GM18870 (cell line): ENCODE measurements at regions not wholly inside any gene's neighbourhood (a gene's known extent, or its start where the extent isn't known, plus 50 kb on each side); places are given as distances from the start of the nearest gene placed in this dataset.

Experiments used
- ATAC-seq: cut with Tn5 transposase; IDR thresholded peaks from one replicate; pipeline ENCODE4 v1.9.1; 2021; ENCODE audit warnings: moderate library complexity; ENCODE audit not compliant: unreplicated experiment

DNA sequence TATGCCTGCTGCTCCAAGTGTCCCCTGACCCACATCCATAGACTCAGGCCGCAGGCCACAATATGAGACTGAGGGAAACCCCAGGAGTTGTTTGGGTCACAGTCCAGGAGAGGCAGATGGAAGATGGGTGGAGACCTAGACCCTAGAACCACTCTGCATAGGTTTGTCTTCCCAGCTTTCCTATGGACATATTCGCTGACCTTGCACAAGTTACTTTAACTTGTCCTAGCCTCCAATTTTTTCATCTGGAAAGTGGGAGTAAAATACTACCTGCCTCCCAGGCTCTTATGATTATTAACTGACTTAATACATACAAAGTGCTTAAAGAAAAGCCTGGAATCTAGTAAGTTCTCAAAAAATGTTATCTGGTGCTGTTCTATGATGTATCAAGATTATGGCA lies 157.1 kb upstream of the IFNG-AS1 start:
- no peak for ATAC-seq

DNA sequence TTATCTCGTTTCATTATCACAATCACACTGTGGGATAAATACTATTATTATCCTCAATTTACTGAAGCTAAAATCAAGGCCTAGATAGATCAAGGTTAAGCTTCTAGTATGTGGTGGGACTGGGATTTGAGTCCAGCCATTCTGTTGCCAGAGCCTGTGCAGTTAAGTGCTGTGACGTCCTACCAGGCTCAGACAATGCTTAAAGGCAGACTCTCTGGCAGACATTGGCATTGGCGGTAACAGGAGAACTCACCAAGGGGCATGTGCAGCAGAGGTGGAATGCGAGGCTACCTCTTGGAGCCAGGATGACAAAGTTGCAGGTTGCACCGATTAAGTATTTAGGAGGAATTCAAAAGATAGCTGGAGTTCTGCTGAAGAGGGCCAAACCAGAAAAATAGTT lies 155.6 kb upstream of the IFNG-AS1 start:
- no peak for ATAC-seq

- no peak for ATAC-seq
These were observed 151.4 kb upstream of the IFNG-AS1 start for GRCh38 chr12:67837876-67838275.

- no peak for ATAC-seq
These were observed 147.1 kb upstream of the IFNG-AS1 start for GRCh38 chr12:67842124-67842523.

DNA sequence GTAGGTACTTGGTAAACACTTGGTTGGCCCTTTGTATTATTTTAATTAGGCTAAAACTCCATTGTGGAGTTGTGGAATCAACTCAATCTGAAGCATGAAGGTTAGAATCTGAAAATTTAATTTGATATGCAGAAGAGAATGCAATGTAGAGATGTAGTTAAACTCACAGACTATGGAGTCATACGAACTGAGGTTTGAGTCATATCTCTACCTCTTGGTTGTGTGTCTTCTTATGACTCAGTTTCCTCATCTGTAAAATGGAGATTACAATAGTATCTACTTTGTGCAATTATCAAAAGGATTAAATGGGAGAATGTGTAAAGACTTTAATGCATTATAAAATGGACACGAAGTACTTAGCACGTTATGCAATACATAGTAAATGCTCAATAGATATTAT lies 146.0 kb upstream of the IFNG-AS1 start:
- no peak for ATAC-seq

DNA sequence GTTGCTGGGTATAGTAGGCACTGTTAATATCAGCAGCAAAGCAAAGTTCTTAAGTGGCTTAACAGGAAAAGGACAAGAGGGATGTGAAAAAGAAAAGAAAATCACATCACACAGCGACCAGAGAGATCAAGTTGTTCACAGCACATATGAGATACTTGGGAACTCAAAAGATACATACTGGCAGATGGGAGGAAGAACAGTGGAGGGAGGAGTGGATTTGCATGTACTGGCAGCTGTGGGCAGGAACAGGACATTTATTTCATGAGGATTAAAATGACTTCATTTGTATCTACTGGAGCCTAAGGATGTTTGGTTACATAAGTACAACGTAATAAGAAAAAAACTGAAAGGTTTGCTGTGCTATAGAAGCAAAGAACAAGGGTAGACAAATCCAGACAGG lies 136.5 kb upstream of the IFNG-AS1 start:
- no peak for ATAC-seq

GRCh38 chr12:67853204-67853603 lies 136.0 kb upstream of the IFNG-AS1 start:
- no peak for ATAC-seq

- no peak for ATAC-seq
These were observed 134.9 kb upstream of the IFNG-AS1 start for GRCh38 chr12:67854351-67854750.

DNA sequence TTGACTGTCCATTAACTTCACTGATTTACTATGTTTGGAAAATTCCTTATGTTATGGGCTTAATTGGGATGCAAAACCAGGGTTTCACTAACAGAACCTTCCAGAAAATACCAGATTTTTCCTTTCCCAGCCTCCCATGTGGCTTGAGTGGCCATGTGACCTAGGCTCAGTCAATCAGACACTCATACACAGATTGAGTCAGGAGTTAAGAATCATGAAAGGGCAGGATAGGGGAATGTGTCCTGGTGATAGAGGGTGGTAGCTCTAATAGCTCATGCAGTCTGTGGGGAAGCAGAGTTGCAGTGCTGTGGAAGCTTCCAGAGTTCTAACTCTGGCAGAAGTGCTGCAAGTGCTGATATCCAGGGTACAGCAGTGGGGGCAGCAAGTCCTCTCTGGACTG lies 134.1 kb upstream of the IFNG-AS1 start:
- no peak for ATAC-seq

- ATAC-seq, result no peak
These were observed 118.0 kb upstream of the IFNG-AS1 start for GRCh38 chr12:67871231-67871630.

DNA sequence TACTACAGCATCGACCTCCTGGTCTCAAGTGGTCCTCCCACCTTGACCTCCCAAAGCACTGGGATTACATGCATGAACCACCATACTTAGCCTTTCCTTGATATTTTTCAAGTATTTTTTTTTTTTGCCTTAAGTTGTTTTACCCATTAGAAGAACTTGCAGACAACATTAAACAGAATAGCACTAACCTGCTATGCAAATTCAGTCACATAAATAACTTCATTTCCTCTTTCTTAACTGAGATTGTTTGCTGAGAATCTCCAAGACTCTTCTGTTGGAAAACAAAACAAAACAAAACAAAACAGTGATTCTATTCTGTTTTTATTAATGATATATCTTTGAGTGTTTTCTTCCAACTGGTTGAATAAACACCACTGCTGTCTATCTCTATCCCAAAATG lies 115.9 kb upstream of the IFNG-AS1 start:
- no peak for ATAC-seq

GRCh38 chr12:67876305-67876915 lies 112.8 kb upstream of the IFNG-AS1 start:
- ATAC-seq, result no peak

- no peak for ATAC-seq
These were observed 111.5 kb upstream of the IFNG-AS1 start for GRCh38 chr12:67877727-67878126.

GRCh38 chr12:67879937-67880336 lies 109.3 kb upstream of the IFNG-AS1 start:
- no peak for ATAC-seq

DNA sequence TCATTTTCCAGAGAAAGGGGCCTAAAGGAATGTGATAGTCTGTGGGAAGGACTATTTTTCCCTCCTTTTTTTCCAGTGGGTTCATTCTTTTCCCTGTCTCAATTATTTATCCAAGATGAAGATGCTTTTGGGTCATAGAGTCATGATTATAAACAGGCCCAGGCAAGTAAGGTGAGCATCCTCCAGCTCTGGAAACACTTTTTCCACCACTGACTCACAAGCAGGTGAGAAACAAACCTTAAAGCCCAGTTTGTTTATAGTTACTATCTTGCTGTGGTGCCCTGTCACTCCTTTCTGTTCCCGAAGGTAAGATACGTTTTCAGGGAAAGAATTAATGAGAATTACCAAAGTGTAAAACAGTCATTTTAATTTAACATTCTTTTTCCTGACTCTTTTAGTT lies 107.7 kb upstream of the IFNG-AS1 start:
- no peak for ATAC-seq

- no peak for ATAC-seq
These were observed 104.7 kb upstream of the IFNG-AS1 start for GRCh38 chr12:67884596-67884995.

DNA sequence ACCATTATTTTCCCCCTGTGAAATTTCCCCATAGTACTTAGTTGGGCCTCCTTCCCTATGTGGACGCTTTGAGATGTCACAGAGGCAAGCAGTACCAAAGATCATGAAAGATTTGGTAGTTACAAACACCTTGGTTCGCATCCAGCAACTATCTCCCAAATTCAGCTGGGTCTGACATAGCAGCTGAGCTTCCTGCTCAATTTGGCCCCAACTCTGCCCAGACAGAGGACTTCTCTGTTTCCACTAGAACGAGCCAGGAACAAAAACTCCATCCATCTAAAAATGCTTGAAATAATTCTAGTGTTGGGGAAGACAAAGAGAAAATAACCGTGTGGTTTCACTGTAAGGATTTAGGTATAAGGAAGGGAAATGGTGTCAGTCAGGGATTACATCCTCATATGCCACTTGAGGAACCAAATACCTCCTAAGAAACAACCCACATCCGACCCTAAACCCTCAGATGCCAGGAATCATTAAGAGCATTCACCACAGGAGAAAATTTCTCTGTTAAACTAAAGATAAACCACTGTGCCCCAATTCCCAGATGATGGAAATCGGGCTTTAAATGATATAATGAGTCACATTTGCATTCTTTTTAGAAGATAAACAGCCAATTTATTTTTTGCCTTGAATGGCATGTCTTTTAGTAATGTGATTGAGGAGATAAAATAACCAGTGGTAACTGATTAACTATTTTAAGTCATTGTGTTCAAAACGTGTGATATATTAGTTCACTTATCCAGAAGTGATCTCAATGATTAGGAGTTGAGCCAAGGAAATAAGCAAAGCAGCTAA lies 103.7 kb upstream of the IFNG-AS1 start:
- no peak for ATAC-seq

- ATAC-seq, result no peak
These were observed 102.2 kb upstream of the IFNG-AS1 start for GRCh38 chr12:67887065-67887464.

- no peak for ATAC-seq
These were observed 99.3 kb upstream of the IFNG-AS1 start for GRCh38 chr12:67889931-67890330.

- no peak for ATAC-seq
These were observed 98.5 kb upstream of the IFNG-AS1 start for GRCh38 chr12:67890726-67891258.

DNA sequence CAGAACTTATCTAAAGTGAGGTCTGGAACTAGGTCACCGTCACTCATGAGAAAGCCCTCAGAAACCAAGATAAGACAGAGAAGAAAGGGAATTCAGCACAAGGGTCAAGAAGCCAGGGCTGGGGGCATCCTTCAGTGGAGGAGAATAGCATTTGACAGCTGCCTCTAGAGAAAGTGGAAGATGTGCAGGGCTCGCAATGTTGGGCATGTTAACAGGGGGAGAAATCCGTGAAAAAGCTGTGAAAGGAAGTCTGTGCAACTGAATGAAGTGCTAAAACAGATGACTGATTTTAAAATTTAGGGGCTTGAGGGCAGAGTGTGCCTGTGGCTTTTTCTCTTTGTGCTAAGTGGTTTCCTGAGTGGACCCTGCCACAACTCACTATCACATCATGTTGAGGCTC lies 97.7 kb upstream of the IFNG-AS1 start:
- no peak for ATAC-seq

DNA sequence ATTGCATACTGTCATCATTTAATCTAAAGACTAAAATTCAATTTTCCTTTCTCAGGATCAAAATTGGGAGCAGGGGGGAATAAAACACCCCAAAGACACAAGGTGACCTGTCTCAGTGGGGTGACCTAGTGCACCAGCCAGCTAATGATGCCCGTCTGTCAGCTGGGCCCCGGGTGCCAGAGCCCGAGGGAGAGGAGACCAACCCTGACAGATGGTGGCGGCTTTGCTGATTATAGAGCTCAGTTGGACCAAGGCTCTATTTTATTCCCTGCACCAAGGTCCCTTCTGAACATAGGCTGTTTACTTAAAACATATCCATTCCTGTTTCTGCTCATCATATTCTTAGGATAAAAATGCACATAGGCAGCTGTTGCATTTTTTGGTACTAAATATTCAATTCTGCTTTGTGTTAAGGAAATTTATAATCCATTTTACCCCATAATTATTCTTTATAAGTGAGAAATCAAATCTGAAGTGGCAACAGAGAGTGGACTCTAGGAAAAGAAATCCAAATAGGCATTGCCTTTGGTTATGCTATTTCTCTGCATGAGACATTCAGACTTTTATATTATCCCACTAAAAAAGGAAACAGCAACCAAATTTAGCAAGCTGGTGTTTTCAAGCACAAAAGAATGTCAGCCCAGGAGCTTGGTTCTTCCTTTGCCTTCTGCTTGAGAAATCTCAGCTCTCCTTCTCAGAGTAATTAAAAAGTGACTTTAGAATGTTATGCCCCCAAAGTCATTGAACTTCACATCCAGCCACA lies 96.8 kb upstream of the IFNG-AS1 start:
- no peak for ATAC-seq
